ENCODE measurements at regions not wholly inside any gene's neighbourhood (a gene's known extent, or its start where the extent isn't known, plus 50 kb on each side); places are given as distances from the start of the nearest gene placed in this dataset.

DNA sequence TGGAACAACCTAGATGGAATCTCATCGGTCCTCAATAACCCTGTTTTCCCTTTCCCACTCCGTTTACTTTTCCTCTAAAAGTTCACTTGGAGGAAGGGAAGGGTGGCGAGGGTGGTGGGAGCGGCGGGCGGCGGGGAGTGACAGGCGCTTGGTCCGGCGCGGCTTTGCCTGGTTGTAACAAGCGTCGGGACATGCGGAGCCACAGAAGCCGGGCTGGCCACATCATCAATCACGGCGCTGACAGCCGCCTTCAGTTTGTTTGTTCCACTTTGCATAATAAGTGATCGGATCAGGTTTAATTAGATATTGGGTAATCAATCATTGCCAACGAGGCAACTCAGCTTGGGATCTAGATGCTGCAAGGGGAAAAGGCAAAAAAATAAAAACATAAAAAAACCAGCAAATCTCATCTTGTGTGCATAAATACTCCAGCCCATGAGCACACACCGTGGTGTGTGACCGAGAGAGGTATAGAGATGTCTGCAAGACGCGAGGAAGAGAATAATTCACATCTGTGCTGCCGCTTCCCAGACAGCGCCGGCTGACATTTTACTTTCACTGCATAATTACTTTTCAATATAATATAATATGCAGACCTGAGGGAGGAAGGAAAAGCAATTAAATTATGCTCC is 396.2 kb upstream of the IRX4 start:
- TF ChIP-seq YY1 (IDR thresholded peaks at IDR 0.05; ENCODE audit: extremely low read depth, insufficient replicate concordance, low read depth, low read length) (no peak), POLR2AphosphoS5 (IDR thresholded peaks at IDR 0.05; ENCODE audit: low read depth, low read length) (no peak), RAD21 (IDR thresholded peaks at IDR 0.05; ENCODE audit: low read depth) (no peak), EZH2 (IDR thresholded peaks at IDR 0.05) (no peak), POLR2A (IDR thresholded peaks at IDR 0.05; ENCODE audit: borderline replicate concordance, extremely low read depth, insufficient read depth, insufficient read length) (no peak), SP1 (IDR thresholded peaks at IDR 0.05; ENCODE audit: low read depth) (no peak)
- TF ChIP-seq, protein P1, sequence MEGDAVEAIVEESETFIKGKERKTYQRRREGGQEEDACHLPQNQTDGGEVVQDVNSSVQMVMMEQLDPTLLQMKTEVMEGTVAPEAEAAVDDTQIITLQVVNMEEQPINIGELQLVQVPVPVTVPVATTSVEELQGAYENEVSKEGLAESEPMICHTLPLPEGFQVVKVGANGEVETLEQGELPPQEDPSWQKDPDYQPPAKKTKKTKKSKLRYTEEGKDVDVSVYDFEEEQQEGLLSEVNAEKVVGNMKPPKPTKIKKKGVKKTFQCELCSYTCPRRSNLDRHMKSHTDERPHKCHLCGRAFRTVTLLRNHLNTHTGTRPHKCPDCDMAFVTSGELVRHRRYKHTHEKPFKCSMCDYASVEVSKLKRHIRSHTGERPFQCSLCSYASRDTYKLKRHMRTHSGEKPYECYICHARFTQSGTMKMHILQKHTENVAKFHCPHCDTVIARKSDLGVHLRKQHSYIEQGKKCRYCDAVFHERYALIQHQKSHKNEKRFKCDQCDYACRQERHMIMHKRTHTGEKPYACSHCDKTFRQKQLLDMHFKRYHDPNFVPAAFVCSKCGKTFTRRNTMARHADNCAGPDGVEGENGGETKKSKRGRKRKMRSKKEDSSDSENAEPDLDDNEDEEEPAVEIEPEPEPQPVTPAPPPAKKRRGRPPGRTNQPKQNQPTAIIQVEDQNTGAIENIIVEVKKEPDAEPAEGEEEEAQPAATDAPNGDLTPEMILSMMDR (IDR thresholded peaks at IDR 0.05 in 2 of 3, conservative IDR thresholded peaks at IDR 0.05 in 1 of 3; ENCODE audit: borderline replicate concordance in 1 of 3, insufficient read depth in 1 of 3, low read depth in 2 of 3, low read length in 2 of 3), result no peak

Data from HCT116 (cell line).